OCI-LY3 (cell line): ENCODE measurements at regions not wholly inside any gene's neighbourhood (a gene's known extent, or its start where the extent isn't known, plus 50 kb on each side); places are given as distances from the start of the nearest gene placed in this dataset.

Experiments used
- H2AFZ ChIP-seq: fragments of 200-600, 300-600 bp; shearing (Covaris generic); 2 replicates; pipeline ENCODE4 v1.6.0; 2014; ENCODE audit warnings: antibody characterized with exemption, low read depth, low read length
- H3K27ac ChIP-seq: fragments of 200-600, 300-600 bp; sonication (generic); 2 replicates; pipeline ENCODE4 v1.5.1; 2014; ENCODE audit warnings: mild to moderate bottlenecking, low read length, moderate library complexity, mixed read lengths
- H3K27me3 ChIP-seq: fragments of 200-600, 300-600 bp; sonication (generic); 2 replicates; pipeline ENCODE4 v1.6.1; 2014; ENCODE audit warnings: low read depth, low read length, mixed read lengths
- H3K36me3 ChIP-seq: fragments of 200-600, 300-600 bp; sonication (generic); replicated peaks from 2 replicates; pipeline ENCODE3; 2014; ENCODE audit warnings: low read depth, low read length, mixed read lengths
- H3K4me1 ChIP-seq: fragments of 300-600, 200-600 bp; sonication (generic); 2 replicates; pipeline ENCODE4 v1.6.1; 2014; ENCODE audit warnings: low read length, mixed read lengths
- H3K4me2 ChIP-seq: fragments of 200-600, 300-600 bp; sonication (generic); 2 replicates; pipeline ENCODE4 v1.6.1; 2014; ENCODE audit warnings: low read length, mixed read lengths
- H3K4me3 ChIP-seq: fragments of 300-600, 200-600 bp; sonication (generic); 2 replicates; pipeline ENCODE4 v1.5.1; 2014; ENCODE audit warnings: antibody characterized with exemption, mild to moderate bottlenecking, low read length, moderate library complexity
- H3K79me2 ChIP-seq: fragments of 300-600, 200-600 bp; shearing (Covaris generic); 2 replicates; pipeline ENCODE4 v1.6.1; 2014; ENCODE audit warnings: mild to moderate bottlenecking, low read length, mixed read lengths
- H3K9ac ChIP-seq: fragments of 300-600, 200-600 bp; shearing (Covaris generic); 2 replicates; pipeline ENCODE4 v1.6.0; 2014; ENCODE audit warnings: mild to moderate bottlenecking, low read length, moderate library complexity
- H3K9me3 ChIP-seq: fragments of 200-600, 300-600 bp; shearing (Covaris generic); 2 replicates; pipeline ENCODE4 v1.6.1; 2014; ENCODE audit warnings: low read length, mixed read lengths; ENCODE audit not compliant: insufficient read depth
- H4K20me1 ChIP-seq: fragments of 200-600, 300-600 bp; sonication (generic); 2 replicates; pipeline ENCODE4 v1.6.1; 2016; ENCODE audit warnings: low read length, mixed read lengths; ENCODE audit not compliant: insufficient read depth
- CTCF ChIP-seq: fragments of 200-600, 300-600 bp; sonication (generic); IDR thresholded peaks from 2 replicates; pipeline ENCODE4 v1.5.1; 2014; ENCODE audit warnings: antibody characterized with exemption, low read length, low read depth
- EZH2phosphoT487 ChIP-seq: fragments of 200-600 bp; shearing (Covaris generic); IDR thresholded peaks from 2 replicates; pipeline ENCODE4 v1.6.1; 2018; ENCODE audit warnings: antibody characterized with exemption, mixed run types, low read depth

GRCh38 chr14:84202486-84202885, 1327.5 kb upstream of the FLRT2 start:
- H3K4me2 ChIP-seq: no peak overlapping the region
- no peak overlapping the region for H2AFZ ChIP-seq
- no peak overlapping the region for H3K4me3 ChIP-seq
- no peaks in the 10 kb centered on the region for H3K36me3 ChIP-seq
- no peak overlapping the region for H3K9ac ChIP-seq
- no peak for TF ChIP-seq CTCF
- TF ChIP-seq EZH2phosphoT487: no peak
- H3K79me2 ChIP-seq: no peaks in the 10 kb centered on the region
- no peaks in the 10 kb centered on the region for H3K9me3 ChIP-seq
- H3K27ac ChIP-seq: no peak overlapping the region
- H3K27me3 ChIP-seq: no peaks in the 10 kb centered on the region
- H4K20me1 ChIP-seq: no peaks in the 10 kb centered on the region
- peaks cover 6% of the 10 kb centered on the region for H3K4me1 ChIP-seq

- no peak overlapping the region for H3K9ac ChIP-seq
- TF ChIP-seq EZH2phosphoT487 (no peak), CTCF (no peak)
- H3K4me3 ChIP-seq: no peak overlapping the region
- H3K9me3 ChIP-seq: no peaks in the 10 kb centered on the region
- no peaks in the 10 kb centered on the region for H3K36me3 ChIP-seq
- H2AFZ ChIP-seq: no peak overlapping the region
- no peaks in the 10 kb centered on the region for H3K4me1 ChIP-seq
- H3K27ac ChIP-seq: no peak overlapping the region
- no peaks in the 10 kb centered on the region for H3K27me3 ChIP-seq
- H4K20me1 ChIP-seq: no peaks in the 10 kb centered on the region
- no peaks in the 10 kb centered on the region for H3K79me2 ChIP-seq
- no peak overlapping the region for H3K4me2 ChIP-seq
Measured at GRCh38 chr14:84203896-84204295, 1326.0 kb upstream of the FLRT2 start.

- Histone ChIP-seq H3K4me3 (no peak overlapping the region), H3K27me3 (no peaks in the 10 kb centered on the region)
- TF ChIP-seq EZH2phosphoT487: no peak
Measured at GRCh38 chr14:84208451-84208850, 1321.5 kb upstream of the FLRT2 start.

GRCh38 chr14:84209031-84209430, 1320.9 kb upstream of the FLRT2 start:
- no peak overlapping the region for H2AFZ ChIP-seq
- no peak overlapping the region for H3K4me3 ChIP-seq
- no peaks in the 10 kb centered on the region for H4K20me1 ChIP-seq
- H3K27me3 ChIP-seq: no peaks in the 10 kb centered on the region
- H3K9ac ChIP-seq: no peak overlapping the region
- no peaks in the 10 kb centered on the region for H3K36me3 ChIP-seq
- H3K9me3 ChIP-seq: no peaks in the 10 kb centered on the region; the same call in 1 of the 2 replicates
- TF ChIP-seq CTCF (no peak), EZH2phosphoT487 (no peak)
- H3K4me1 ChIP-seq: no peaks in the 10 kb centered on the region
- H3K27ac ChIP-seq: no peak overlapping the region
- no peaks in the 10 kb centered on the region for H3K79me2 ChIP-seq
- H3K4me2 ChIP-seq: no peak overlapping the region

More at GRCh38 chr14:84208451-84208850, 1321.5 kb upstream of the FLRT2 start:
- Histone ChIP-seq H3K9me3 (no peaks in the 10 kb centered on the region; the same call in 1 of the 2 replicates), H4K20me1 (no peaks in the 10 kb centered on the region), H3K9ac (no peak overlapping the region), H3K4me2 (no peak overlapping the region), H3K36me3 (no peaks in the 10 kb centered on the region), H3K79me2 (no peaks in the 10 kb centered on the region), H3K4me1 (no peaks in the 10 kb centered on the region), H3K27ac (no peak overlapping the region), H2AFZ (no peak overlapping the region)

GRCh38 chr14:84217066-84217465, 1312.9 kb upstream of the FLRT2 start:
- Histone ChIP-seq H3K4me1 (no peaks in the 10 kb centered on the region), H3K36me3 (no peaks in the 10 kb centered on the region), H2AFZ (no peak overlapping the region)

More at GRCh38 chr14:84217066-84217465, 1312.9 kb upstream of the FLRT2 start:
- TF ChIP-seq CTCF (no peak), EZH2phosphoT487 (no peak)
- no peaks in the 10 kb centered on the region for H3K79me2 ChIP-seq
- H3K27me3 ChIP-seq: no peaks in the 10 kb centered on the region
- no peak overlapping the region for H3K4me2 ChIP-seq
- no peaks in the 10 kb centered on the region for H4K20me1 ChIP-seq
- no peak overlapping the region for H3K4me3 ChIP-seq
- H3K9me3 ChIP-seq: no peaks in the 10 kb centered on the region; the same call in 1 of the 2 replicates
- H3K9ac ChIP-seq: no peak overlapping the region
- H3K27ac ChIP-seq: no peak overlapping the region
